IgD-negative memory B cell (primary cell): ENCODE measurements at regions not wholly inside any gene's neighbourhood (a gene's known extent, or its start where the extent isn't known, plus 50 kb on each side); places are given as distances from the start of the nearest gene placed in this dataset.
"Not testable (repeated sequence)": the region's sequence is repeated elsewhere in the genome, so short reads cannot be mapped to it uniquely, and the experiment has no call there.

Source experiments
- H3K27ac Mint-ChIP-seq, 3 donors: one replicate each; pipeline ENCODE4 v1.8.0; 2020 to 2022; ENCODE audit warnings: mild to moderate bottlenecking in 3 of 3, mixed read lengths in 3 of 3, moderate library complexity in 1 of 3
- H3K27me3 Mint-ChIP-seq: one replicate; pipeline ENCODE4 v1.8.0; 2021; ENCODE audit warnings: mixed read lengths
- H3K36me3 Mint-ChIP-seq: one replicate; pipeline ENCODE4 v1.8.0; 2020; ENCODE audit warnings: mild to moderate bottlenecking, mixed read lengths
- H3K4me1 Mint-ChIP-seq, 3 donors: one replicate each; pipeline ENCODE4 v1.8.0; 2020 to 2022; ENCODE audit warnings: mixed read lengths in 3 of 3, mild to moderate bottlenecking in 1 of 3
- H3K4me3 Mint-ChIP-seq, 4 donors: one replicate each; pipeline ENCODE4 v1.8.0; 2020 to 2022; ENCODE audit warnings: mild to moderate bottlenecking in 4 of 4, mixed read lengths in 4 of 4, moderate library complexity in 3 of 4
- H3K9me3 Mint-ChIP-seq, 3 donors: one replicate each; pipeline ENCODE4 v1.8.0; 2020 to 2021; ENCODE audit warnings: mixed read lengths in 3 of 3, mild to moderate bottlenecking in 1 of 3

- not testable (repeated sequence) for H3K36me3 Mint-ChIP-seq, H3K9me3 Mint-ChIP-seq, H3K27me3 Mint-ChIP-seq, H3K4me3 Mint-ChIP-seq, H3K27ac Mint-ChIP-seq, H3K4me1 Mint-ChIP-seq
Measured at GRCh38 chr16:33583702-33584101, 124.3 kb downstream of the TP53TG3F start.

- not testable (repeated sequence) for H3K36me3 Mint-ChIP-seq, H3K4me3 Mint-ChIP-seq, H3K27me3 Mint-ChIP-seq, H3K4me1 Mint-ChIP-seq, H3K27ac Mint-ChIP-seq, H3K9me3 Mint-ChIP-seq
Measured at GRCh38 chr16:33588589-33588988, 129.2 kb downstream of the TP53TG3F start.

GRCh38 chr16:33593344-33593743 is 133.9 kb downstream of the TP53TG3F start:
- H3K4me3 Mint-ChIP-seq, H3K9me3 Mint-ChIP-seq, H3K27ac Mint-ChIP-seq, H3K36me3 Mint-ChIP-seq, H3K4me1 Mint-ChIP-seq, H3K27me3 Mint-ChIP-seq: not testable (repeated sequence)

GRCh38 chr16:33595074-33595473 is 135.7 kb downstream of the TP53TG3F start:
- not testable (repeated sequence) for H3K27me3 Mint-ChIP-seq, H3K4me1 Mint-ChIP-seq, H3K4me3 Mint-ChIP-seq, H3K9me3 Mint-ChIP-seq, H3K36me3 Mint-ChIP-seq, H3K27ac Mint-ChIP-seq

- H3K9me3 Mint-ChIP-seq, H3K27ac Mint-ChIP-seq, H3K27me3 Mint-ChIP-seq, H3K4me1 Mint-ChIP-seq, H3K4me3 Mint-ChIP-seq, H3K36me3 Mint-ChIP-seq: not testable (repeated sequence)
Measured at GRCh38 chr16:33601029-33601428, 141.6 kb downstream of the TP53TG3F start.

- not testable (repeated sequence) for H3K36me3 Mint-ChIP-seq, H3K27ac Mint-ChIP-seq, H3K27me3 Mint-ChIP-seq, H3K4me1 Mint-ChIP-seq, H3K4me3 Mint-ChIP-seq, H3K9me3 Mint-ChIP-seq
Measured at GRCh38 chr16:33623535-33624077, 164.2 kb downstream of the TP53TG3F start.

GRCh38 chr16:33628895-33629294 is 169.5 kb downstream of the TP53TG3F start:
- H3K9me3 Mint-ChIP-seq, H3K36me3 Mint-ChIP-seq, H3K4me1 Mint-ChIP-seq, H3K27me3 Mint-ChIP-seq, H3K4me3 Mint-ChIP-seq, H3K27ac Mint-ChIP-seq: not testable (repeated sequence)

GRCh38 chr16:33631713-33632112 is 172.3 kb downstream of the TP53TG3F start:
- not testable (repeated sequence) for H3K9me3 Mint-ChIP-seq, H3K4me3 Mint-ChIP-seq, H3K27me3 Mint-ChIP-seq, H3K27ac Mint-ChIP-seq, H3K4me1 Mint-ChIP-seq, H3K36me3 Mint-ChIP-seq

GRCh38 chr16:33634057-33634456 is 174.6 kb downstream of the TP53TG3F start:
- H3K27me3 Mint-ChIP-seq, H3K36me3 Mint-ChIP-seq, H3K4me1 Mint-ChIP-seq, H3K27ac Mint-ChIP-seq, H3K4me3 Mint-ChIP-seq, H3K9me3 Mint-ChIP-seq: not testable (repeated sequence)

GRCh38 chr16:33636760-33637159 is 177.3 kb downstream of the TP53TG3F start:
- not testable (repeated sequence) for H3K4me3 Mint-ChIP-seq, H3K27me3 Mint-ChIP-seq, H3K27ac Mint-ChIP-seq, H3K4me1 Mint-ChIP-seq, H3K36me3 Mint-ChIP-seq, H3K9me3 Mint-ChIP-seq

- H3K4me3 Mint-ChIP-seq, H3K36me3 Mint-ChIP-seq, H3K27ac Mint-ChIP-seq, H3K4me1 Mint-ChIP-seq, H3K9me3 Mint-ChIP-seq, H3K27me3 Mint-ChIP-seq: not testable (repeated sequence)
Measured at GRCh38 chr16:33643270-33643669, 183.9 kb downstream of the TP53TG3F start.

- H3K36me3 Mint-ChIP-seq, H3K4me1 Mint-ChIP-seq, H3K9me3 Mint-ChIP-seq, H3K27ac Mint-ChIP-seq, H3K27me3 Mint-ChIP-seq, H3K4me3 Mint-ChIP-seq: not testable (repeated sequence)
Measured at GRCh38 chr16:33643698-33644381, 184.4 kb downstream of the TP53TG3F start.

- H3K36me3 Mint-ChIP-seq, H3K9me3 Mint-ChIP-seq, H3K27me3 Mint-ChIP-seq, H3K4me1 Mint-ChIP-seq, H3K4me3 Mint-ChIP-seq, H3K27ac Mint-ChIP-seq: not testable (repeated sequence)
Measured at GRCh38 chr16:33646386-33646785, 187.0 kb downstream of the TP53TG3F start.

GRCh38 chr16:33655756-33656155 is 196.3 kb downstream of the TP53TG3F start:
- H3K27ac Mint-ChIP-seq, H3K4me3 Mint-ChIP-seq, H3K4me1 Mint-ChIP-seq, H3K36me3 Mint-ChIP-seq, H3K9me3 Mint-ChIP-seq, H3K27me3 Mint-ChIP-seq: not testable (repeated sequence)

- H3K27ac Mint-ChIP-seq, H3K4me1 Mint-ChIP-seq, H3K36me3 Mint-ChIP-seq, H3K4me3 Mint-ChIP-seq, H3K9me3 Mint-ChIP-seq, H3K27me3 Mint-ChIP-seq: not testable (repeated sequence)
Measured at GRCh38 chr16:33656394-33656793, 197.0 kb downstream of the TP53TG3F start.

GRCh38 chr16:33657717-33658116 is 198.3 kb downstream of the TP53TG3F start:
- not testable (repeated sequence) for H3K27ac Mint-ChIP-seq, H3K4me1 Mint-ChIP-seq, H3K27me3 Mint-ChIP-seq, H3K9me3 Mint-ChIP-seq, H3K36me3 Mint-ChIP-seq, H3K4me3 Mint-ChIP-seq

GRCh38 chr16:33680791-33681190 is 221.4 kb downstream of the TP53TG3F start:
- H3K4me1 Mint-ChIP-seq = not testable (repeated sequence)

More at GRCh38 chr16:33680791-33681190, 221.4 kb downstream of the TP53TG3F start:
- H3K27me3 Mint-ChIP-seq, H3K36me3 Mint-ChIP-seq, H3K27ac Mint-ChIP-seq, H3K9me3 Mint-ChIP-seq, H3K4me3 Mint-ChIP-seq: not testable (repeated sequence)
